ENCODE measurements at regions not wholly inside any gene's neighbourhood (a gene's known extent, or its start where the extent isn't known, plus 50 kb on each side); places are given as distances from the start of the nearest gene placed in this dataset.

GRCh38 chr16:74094962-74095361 lies 201.7 kb upstream of the PSMD7 start:
- DNase-seq (ENCODE audit: low spot score): no peak

DNA sequence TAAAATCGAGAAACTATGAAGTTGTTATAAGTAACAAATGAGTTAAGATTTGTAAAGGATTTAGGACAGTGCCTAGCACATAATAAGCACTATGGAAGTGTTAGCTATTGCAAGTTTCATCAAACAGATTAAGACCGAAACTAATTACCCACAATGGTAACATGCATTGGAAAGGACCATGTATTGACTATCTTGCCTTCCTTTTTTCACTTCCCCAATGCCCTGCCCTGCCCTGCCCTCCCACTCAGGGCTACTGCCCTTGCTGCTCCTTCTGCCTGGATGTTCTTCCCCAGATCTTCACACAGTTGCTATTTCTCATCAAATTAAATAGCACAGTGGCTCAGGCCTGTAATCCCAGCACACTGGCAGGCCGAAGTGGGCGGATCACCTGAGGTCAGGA lies 202.1 kb upstream of the PSMD7 start:
- no peak for DNase-seq (ENCODE audit: low spot score)

DNA sequence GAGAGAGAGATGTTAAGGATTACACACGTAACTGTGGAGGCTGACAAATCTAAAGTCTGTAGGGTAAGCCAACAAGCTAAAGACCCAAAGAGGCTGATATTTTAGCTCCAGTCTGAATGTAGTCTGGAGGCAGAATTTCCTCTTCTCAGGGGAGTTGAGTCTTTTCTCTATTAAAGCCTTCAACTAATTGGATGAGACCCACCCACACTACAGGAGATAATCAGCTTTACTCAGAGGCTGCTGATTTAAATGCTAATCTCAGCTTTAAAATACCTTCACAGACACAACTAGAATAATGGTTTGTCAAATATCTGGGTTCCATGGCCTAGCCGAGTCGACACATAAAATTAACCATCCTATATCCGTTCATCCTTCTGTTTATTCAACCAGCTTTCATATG lies 204.3 kb upstream of the PSMD7 start:
- no peak for DNase-seq (ENCODE audit: low spot score)

DNA sequence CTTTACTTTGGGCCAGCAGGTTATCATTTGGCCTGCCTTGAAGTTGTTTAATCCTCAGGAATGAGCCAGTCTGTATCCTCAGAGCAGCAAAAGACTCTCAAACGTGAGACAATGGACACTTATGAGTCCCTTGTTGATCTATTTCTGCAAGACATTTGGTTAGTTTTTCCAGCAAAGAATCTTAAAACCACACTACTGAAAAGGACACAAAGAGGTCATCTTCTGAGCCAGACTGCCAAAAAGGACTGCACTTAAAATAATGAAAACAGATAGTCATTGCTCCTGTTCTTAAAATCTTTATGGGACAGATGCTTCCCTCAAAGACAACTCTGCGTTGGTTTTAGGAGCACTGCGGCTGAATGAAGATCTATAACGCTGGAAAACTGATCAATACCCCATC lies 205.7 kb upstream of the PSMD7 start:
- DNase-seq (ENCODE audit: low spot score): no peak

- no peak for DNase-seq (ENCODE audit: low spot score)
These were observed 213.1 kb upstream of the PSMD7 start for GRCh38 chr16:74083541-74083940.

DNA sequence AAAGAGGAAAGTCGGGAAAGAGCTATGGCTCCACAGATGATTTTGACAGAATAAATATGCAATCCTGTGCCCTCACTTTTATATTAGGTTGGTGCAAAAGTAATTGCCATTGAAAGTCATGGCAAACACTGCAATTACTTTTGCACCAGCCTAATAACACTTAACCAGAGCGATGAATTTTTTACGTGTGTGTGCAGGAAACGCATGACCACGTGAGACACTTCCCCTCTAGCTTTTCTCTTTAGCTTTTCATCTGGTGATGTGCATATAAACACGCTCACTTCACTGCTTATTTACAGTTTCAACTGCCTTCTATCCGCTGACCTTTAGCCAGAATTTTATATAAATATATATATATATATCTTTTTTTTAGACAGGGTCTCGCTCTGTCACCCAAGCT lies 216.3 kb upstream of the PSMD7 start:
- no peak for DNase-seq (ENCODE audit: low spot score)

DNA sequence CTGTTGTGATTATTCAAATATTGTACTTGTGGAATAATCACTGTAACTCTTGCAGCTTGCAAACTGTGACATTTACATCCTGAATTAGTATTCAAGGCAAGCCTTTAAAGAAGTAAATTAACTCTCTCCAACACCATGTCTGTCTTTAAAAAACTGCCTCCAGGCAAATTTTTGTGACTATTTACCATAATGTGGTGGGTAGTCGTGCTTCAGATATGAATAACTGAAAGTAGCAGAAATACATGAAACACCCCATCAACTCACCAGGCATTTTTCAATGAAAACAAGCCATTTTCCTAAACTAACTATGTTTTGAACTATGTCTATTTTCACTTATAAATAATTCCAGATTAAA lies 217.4 kb upstream of the PSMD7 start:
- DNase-seq (ENCODE audit: low spot score): no peak

DNA sequence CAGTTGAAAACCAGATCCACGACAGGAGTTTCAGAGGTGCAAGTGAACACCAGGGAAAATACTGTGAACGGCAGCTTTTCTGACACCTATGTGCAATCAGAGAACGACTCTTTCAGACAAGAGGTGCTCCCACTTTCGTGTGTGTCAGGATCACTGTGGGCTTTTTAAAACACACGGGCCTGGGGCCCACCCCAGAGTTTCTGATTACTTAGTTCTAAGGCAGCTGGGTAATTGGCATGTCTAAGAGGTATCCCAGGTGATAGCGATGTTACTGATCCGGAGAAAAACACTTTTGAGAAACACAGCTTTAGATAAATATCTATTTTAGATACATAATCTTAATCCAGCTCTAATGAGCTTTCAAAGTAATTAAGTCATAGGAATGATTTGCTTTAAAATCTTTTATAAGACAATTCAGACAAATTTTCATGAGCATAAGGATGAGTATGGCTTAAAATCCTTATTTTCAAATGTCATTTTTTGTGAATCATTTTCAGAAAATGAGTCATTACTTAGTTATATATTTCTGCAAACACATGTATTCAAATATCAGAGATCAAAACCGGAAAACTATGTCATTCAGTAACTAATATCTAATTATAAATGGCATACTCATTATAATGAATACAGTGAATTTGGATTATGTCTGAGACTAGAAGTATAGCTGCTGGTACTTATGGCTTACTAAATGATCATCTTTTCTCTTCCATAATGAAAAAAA lies 217.9 kb upstream of the PSMD7 start:
- DNase-seq (ENCODE audit: low spot score): no peak

DNA sequence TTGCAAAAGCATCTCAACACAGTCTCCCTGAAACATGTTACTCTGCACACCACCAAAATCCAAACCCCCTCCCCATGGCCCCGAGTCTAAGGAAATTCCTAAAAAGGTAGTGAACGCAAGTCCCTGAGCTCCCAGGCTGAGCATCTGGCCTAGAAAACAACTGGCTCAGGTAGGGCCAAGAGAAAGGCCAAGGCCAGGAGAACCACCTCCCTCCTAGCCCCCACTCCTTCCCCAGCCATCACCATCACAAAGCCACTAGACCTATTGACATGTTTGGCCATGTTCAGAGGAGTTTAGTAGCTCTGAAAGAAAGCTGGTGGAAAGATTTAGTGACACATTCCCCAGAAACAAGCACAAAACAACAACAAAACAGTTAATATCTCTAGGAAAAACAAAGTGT lies 220.0 kb upstream of the PSMD7 start:
- DNase-seq (ENCODE audit: low spot score): no peak

GRCh38 chr16:74075393-74075792 lies 221.2 kb upstream of the PSMD7 start:
- DNase-seq (ENCODE audit: low spot score): no peak

GRCh38 chr16:74073456-74073855 lies 223.2 kb upstream of the PSMD7 start:
- no peak for DNase-seq (ENCODE audit: low spot score)

DNA sequence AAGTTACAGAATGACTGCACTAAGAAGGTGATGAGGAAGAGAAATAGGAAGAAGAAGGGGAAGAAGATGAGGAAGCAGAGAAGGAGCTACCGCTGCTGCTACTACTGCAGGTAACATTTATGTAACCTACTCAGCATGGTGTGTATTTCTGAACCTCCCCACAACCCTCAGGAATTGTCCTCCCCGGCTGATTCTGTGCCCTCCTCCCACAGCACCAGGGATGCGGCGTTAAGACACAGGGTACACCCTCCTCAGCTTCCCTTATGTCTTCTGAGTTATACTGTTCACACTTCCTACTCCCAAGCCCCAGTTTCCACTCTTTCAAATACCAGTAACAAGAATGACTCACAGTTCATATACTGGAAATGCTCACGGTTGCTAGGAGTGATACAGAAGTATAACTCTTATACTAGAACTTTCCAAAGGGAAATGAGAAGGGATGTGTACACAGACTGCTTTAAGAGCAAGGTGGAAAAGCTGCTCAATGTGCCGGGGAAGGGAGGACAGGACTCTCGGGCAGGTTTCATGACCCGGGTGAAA lies 224.5 kb upstream of the PSMD7 start:
- no peak for DNase-seq (ENCODE audit: low spot score)

DNA sequence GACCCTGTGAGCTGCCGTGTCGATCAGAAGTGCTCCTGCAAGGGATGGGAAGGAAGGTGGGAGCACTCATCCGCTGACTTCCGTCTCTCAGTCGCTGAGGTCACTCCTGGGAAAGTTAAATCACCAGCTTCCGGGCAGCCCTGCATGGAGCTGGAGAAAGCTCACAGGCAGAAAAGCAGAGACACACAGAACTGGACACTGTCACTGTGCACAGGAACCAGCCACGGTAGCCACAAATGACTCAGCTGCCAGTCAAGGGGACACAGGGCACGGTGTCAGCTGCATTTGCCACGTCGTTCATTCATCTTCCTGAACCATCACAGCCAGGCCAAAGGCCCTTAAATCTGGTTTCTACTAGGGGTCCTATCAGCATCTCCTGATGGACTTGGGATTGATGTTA lies 226.4 kb upstream of the PSMD7 start:
- no peak for DNase-seq (ENCODE audit: low spot score)

DNA sequence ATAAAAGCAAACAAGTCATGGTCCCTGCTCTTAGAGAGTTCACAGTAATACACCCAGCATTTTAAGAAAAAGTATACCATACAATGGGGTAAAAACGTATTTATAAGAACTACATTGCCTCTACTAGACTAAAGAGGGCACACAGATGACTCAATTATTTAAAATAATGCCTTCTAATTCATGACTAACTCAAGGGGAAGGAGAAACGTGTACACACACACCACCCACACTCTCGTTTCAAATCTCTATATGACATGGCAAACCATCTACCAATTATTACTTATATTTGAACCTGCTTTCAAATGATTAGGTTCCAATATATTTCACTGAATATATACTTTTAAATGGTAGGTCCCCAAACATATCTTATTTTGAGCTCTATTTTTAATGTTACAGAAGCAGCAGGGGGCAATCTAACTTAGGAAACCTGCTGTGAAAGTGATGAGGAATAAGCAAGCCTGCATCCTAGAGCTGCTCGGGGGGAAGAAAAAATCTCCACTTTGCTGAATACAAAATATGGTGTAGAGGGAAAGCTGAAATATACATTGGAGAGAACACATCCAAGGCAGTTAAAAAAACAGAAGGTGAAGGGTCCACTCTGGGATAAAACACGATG lies 232.4 kb upstream of the PSMD7 start:
- DNase-seq (ENCODE audit: low spot score): no peak

GRCh38 chr16:74053826-74054225 lies 242.8 kb upstream of the PSMD7 start:
- peak; percentile 21 for DNase-seq (ENCODE audit: low spot score)

GRCh38 chr16:74053312-74053711 lies 243.3 kb upstream of the PSMD7 start:
- no peak for DNase-seq (ENCODE audit: low spot score)

DNA sequence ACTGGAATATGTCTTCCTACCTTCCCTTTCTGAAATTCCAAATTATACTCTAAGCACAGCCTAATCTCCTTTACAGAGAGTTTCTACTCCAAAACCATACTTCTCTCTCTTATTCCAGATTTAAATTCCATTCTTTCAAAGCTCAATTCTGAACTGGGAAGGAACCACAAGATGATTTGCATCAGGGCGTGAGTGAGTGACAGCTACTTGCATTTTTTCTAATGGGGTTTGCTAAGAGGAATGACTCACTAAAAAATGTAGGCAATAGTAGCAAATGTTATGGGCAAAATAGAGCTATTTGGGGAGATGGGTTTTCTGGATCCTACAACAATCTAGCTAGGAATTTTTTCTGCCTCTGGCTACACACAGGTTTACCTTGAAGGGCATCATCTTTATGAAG lies 244.6 kb upstream of the PSMD7 start:
- no peak for DNase-seq (ENCODE audit: low spot score)

GRCh38 chr16:74049027-74049426 lies 247.6 kb upstream of the PSMD7 start:
- DNase-seq (ENCODE audit: low spot score): no peak

DNA sequence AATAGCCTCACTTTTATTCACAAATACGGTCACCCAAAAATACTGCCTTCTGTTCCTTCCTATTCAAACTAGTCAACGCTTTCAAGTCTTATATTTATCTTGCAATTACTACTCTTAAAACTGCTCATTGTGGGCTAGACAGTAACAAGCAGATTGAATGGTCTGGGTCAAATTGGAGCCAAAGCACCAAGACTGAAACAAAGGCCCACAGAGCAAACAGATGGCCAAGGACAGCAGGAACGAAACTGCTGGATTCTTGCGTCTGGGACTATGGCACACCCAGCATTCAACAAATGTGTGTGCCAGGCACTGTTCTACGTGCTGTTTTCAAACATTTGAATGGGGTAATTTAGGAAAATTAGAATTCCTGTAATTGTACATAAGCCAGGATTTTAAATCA lies 250.1 kb upstream of the PSMD7 start:
- DNase-seq (ENCODE audit: low spot score): no peak

GRCh38 chr16:74045513-74045912 lies 251.1 kb upstream of the PSMD7 start:
- no peak for DNase-seq (ENCODE audit: low spot score)

- DNase-seq (ENCODE audit: low spot score): no peak
These were observed 260.8 kb upstream of the PSMD7 start for GRCh38 chr16:74035816-74036215.

DNA sequence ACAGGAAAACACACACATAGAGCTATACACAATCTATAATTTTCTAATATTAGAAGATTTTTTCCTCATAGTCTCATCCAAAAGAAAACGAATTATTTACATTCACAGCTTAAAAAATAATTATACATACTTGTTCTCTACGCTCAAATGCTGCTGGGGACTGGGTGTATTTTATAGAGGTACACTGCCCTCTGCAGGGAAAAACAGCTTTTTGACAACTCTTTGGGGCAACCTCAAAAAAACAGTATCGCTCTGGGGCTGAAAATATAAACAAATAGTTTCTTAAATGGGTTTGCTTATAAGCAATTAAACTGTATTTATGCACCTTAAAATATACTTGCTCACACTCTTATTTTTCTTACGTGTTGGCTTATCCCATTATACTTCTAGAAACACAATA lies 261.8 kb upstream of the PSMD7 start:
- DNase-seq (ENCODE audit: low spot score): peak; percentile 26

DNA sequence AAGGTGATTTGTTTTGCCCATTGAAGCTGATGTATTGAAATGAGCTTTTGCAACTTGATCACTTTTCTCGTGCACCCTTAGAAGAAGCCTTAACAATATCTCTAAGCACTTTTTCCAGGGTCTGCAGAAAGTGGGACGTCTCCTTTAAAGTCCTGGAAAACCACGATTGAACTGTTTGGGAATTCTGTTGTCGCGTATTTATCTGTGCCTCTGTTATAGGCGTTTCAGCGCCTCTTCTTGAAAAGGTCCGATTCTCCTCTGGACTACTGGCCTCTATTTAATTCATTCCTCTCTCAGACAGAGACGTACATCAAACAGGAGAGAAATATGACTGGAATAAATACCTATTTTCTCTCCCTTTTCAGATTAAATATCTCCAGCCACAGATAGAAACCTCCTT lies 262.4 kb upstream of the PSMD7 start:
- DNase-seq (ENCODE audit: low spot score): no peak

DNA sequence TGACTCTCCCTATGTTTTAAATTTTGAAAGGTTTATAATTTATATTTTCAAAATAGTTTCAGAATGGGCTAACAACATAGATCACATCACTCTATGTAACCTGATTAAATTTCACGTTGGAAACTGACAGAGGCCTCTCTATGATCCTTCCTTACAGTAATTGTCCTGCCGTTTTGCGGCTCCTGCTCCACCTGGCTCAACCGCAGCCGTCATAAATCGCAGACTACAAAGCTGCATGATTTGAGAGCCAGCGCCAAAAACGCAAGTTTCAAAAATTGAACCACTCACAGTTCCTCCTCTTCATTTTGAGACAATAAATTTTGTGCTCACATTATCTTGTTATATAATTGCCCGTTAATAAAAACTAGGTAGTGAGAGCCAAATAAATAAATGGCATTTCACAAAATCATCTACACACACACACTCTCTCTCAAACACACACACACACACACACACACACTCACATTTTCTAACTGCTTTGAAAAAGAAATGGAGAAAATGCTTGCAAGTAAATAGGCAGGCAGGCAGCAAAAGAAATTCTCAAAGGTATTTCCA lies 263.1 kb upstream of the PSMD7 start:
- no peak for DNase-seq (ENCODE audit: low spot score)
